HG03066 (cell line): ENCODE measurements at regions not wholly inside any gene's neighbourhood (a gene's known extent, or its start where the extent isn't known, plus 50 kb on each side); places are given as distances from the start of the nearest gene placed in this dataset.
"Not testable (repeated sequence)": the region's sequence is repeated elsewhere in the genome, so short reads cannot be mapped to it uniquely, and the experiment has no call there.

Experiments used
- ATAC-seq: cut with Tn5 transposase; IDR thresholded peaks from one replicate; pipeline ENCODE4 v1.9.1; 2021; ENCODE audit warnings: low read depth; ENCODE audit not compliant: unreplicated experiment

DNA sequence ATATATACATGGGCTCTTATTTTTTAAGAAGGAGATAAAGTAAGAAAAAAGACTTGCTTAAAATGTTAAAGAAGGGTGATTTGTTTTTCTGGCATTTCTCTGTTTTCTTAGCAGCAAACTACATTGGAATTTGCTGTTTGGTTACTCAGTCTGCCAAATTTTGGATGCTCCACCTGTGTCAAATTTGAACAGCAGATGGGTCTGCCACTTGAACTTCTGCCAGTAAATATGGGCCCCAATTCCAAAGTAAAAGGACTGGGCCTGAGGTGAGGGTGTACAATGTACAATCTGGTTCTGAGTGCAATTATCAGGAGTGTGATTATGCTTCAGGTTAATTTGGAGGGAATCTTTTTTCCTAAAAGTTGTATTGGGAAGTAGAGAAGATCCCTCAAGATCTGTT lies 794.5 kb downstream of the DSC3 start:
- ATAC-seq = no peak

DNA sequence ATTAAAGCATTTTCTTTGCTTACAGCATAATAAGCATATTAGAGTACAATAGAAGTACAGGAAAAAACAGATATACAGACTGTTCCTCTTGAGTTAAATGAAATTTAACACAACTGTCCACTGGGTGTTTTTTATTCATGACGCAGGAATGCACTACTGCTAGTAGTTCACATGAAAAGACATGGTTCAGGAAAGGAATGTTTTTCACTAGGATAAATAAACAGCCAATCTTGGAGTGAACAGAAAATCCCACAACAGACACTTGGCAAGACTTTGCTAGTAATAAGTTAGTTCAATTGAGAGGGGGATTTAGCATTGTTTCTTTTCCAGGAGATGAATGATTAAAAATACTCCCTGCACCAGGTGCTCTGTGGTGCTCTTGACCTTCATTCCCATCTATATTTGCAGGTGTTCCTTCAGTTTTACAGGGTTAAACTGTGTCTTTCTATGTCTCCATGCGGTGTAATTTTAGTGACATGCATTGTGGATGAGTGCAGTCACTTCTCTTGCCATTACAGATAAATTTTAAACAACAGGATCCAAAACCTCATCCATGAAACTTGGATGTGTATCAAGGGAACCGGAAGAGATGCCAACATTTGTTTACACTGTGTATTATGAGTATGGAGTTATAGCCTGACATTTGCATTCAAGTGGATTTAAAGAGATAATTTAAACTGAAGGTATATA lies 796.6 kb downstream of the DSC3 start:
- no peak for ATAC-seq

DNA sequence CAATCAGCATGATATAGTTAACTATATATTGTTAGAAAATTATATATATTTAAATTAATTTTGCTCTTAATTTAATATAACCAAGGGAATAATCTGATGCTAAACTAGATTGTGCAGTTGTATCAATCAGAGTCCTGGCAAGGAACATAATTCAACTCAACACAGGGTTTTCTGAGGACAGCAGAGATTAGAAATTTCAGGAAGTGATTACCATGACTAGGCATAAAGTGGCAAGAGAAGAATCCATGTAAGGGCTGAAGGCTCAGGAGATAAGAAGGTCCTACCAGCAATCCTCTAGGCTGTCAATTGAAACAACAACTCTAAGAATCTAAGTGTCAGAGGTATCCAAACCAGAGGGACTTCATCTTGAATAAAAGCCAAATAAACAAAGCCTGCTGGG lies 807.8 kb downstream of the DSC3 start:
- ATAC-seq = no peak

DNA sequence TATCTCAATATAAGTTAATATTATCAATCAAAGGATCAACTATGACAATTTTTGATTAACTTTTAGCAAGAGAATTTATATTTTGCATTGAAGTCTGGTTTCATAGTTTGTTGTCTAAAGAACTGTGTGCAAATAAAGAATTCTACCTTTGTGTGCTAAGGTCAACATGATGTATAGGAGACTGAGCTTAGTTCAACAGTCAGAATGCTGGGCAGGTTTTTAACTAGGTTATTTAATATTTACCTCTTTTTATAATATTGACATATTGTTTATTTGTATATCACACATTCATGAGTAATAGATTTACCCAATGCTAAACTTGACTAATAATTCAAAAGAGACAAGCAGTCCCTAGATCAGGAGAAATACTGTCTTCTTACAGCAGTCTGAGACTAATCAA lies 831.4 kb downstream of the DSC3 start:
- ATAC-seq = no peak

DNA sequence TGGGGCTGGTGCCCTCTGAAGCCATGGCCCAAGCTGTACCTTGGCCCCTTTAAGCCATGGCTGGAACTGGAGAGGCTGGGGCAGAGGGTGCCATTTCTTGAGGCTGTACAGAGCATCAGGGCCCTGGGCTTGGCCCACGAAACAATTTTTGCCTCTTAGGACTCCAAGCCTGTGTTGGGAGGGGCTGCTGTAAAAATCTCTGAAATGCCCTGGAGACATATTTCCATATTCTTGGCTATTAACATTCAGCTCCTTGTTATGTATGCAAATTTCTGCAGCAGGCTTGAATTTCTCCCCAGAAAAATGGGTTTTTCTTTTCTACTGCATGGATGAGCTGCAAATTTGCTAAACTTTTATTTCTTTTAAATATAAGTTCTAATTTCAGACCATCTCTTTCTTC lies 834.0 kb downstream of the DSC3 start:
- no peak for ATAC-seq

DNA sequence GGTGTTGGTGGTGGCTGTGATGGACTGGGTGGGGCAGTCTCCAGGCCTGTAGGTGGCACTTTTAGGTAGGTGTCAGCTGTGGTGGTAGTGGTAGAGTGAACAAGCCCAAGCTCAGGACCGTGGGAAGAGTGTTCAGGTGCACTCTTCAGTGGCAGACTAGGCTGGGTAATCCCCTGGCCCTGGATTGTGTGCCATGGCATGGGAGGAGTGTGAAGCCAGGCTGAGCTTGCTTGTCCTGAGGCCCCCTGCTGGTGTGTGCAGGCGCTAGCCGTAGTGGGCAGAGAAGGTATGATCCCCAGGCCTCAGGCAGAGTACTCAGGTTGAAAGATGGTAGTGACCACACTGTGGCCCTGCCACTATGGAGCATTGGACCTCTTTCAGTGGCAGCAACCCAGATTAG lies 850.3 kb downstream of the DSC3 start:
- ATAC-seq = no peak

DNA sequence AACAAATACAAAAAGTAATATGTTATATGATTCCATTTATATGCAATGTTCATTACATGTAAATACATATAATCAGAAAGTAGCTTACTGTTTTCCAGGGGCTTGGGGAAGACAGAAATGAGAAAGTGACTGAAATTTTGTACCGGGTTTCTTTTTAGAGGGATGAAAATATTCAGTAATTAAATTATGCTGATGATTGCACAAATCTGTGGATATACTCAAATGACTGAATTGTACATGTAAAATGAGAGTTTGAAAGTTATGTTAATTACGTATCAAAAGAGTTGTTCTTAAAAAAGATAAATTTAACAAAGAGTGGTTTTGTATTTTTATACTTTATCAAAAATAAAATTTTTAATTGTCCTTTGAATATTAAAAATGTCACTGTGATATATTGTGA lies 856.3 kb downstream of the DSC3 start:
- no peak for ATAC-seq

DNA sequence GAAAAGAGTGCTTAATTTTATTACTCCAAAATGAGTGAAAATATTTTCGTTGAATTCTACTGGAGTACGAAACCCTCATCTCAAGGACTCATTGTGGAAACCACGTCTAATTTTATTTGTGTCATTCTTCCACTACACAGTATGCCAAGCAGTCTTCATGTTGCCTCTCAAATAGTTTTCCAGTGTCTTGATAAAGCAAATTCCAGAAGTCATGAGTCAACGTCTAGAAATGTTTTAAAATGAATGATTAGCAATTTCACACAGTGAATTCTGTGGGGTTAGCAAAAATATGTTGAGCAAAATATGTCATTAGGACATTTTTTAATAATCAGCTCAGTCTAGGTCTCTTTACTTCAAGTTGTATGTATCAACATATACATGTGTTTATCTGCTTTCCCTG lies 865.5 kb downstream of the DSC3 start:
- no peak for ATAC-seq

DNA sequence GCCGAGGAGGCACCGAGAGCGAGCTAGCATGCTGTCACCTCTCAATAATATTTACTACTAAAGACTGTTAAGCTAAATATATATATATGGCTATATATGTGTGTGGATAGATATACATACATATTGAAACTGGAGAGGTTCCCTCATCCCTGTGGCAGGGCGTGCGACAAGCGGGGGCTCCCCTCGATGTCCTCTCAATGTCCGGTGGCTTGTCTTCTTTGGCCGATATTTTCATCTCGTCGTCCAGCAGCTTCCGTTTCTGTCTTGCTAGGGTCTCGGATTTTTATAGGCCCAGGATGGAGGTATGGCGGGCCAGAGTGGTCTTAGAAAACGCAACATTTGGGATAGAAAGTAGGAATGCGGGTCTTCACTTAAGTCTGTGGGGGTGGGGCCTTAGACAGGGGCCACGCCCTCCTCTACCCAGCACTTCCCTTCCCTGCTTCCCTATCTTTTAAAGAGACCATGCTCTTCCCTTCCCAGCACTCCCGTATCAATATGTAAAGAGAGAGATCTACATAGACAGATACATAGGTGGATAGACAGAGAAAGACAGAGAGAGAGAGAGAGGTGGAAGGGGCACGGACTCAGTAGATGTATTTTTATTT lies 866.8 kb downstream of the DSC3 start:
- no peak for ATAC-seq

DNA sequence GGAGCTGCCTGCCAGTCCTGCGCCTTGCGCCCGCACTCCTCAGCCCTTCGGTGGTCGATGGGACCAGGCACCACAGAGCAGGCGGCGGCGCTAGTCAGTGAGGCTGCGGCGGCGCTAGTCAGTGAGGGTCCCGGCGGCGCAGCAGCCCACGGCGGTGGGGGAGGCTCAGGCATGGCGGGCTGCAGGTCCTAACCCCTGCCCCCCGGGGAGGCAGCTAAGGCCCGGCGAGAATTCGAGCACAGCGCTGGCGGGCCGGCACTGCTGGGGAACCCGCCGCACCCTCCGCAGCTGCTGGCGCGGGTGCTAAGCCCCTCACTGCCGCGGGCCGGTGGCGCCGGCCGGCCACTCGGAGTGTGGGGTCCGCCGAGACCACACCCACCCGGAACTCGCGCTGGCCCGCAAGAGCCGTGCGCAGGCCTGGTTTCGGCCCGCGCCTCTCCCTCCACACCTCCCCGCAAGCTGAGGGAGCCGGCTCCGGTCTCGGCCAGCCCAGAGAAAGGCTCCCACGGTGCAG lies 867.4 kb downstream of the DSC3 start:
- ATAC-seq = no peak

DNA sequence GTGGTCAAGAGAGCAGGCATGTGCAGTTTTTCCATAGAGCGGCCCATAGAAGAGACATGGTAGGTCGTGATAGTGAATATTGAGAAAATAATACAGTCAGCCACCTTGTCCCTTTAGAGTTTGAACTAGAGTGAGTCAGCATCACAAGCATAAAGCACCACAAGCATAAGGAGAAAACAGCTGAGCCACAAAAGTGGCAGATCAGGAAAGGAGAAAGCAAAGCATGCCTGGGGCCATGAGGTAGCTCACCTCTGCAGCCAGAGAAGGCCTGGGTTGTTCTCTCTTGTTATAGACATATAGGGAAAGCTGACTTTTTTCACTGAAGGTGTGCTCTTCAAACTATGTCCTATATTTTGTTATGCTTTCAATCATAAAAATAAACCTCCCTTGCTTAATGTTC lies 879.0 kb downstream of the DSC3 start:
- no peak for ATAC-seq

DNA sequence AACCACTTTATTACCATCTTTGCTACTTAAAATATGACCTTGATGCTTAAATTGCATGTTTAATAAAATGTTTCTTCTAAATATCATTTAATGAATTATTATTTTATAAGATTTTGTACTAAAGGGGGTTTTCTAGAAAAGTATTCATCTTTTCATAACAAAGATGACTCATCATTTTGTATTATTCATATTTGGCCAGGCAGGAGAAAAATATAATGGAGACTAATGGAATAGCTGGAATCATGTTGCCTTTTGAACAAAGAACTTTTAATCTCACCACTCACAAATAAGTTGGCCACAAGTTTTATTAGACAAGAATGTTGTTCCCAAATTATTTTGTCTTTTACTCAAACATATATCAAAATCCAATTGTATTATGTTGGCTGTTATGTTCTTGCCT lies 882.4 kb downstream of the DSC3 start:
- no peak for ATAC-seq

DNA sequence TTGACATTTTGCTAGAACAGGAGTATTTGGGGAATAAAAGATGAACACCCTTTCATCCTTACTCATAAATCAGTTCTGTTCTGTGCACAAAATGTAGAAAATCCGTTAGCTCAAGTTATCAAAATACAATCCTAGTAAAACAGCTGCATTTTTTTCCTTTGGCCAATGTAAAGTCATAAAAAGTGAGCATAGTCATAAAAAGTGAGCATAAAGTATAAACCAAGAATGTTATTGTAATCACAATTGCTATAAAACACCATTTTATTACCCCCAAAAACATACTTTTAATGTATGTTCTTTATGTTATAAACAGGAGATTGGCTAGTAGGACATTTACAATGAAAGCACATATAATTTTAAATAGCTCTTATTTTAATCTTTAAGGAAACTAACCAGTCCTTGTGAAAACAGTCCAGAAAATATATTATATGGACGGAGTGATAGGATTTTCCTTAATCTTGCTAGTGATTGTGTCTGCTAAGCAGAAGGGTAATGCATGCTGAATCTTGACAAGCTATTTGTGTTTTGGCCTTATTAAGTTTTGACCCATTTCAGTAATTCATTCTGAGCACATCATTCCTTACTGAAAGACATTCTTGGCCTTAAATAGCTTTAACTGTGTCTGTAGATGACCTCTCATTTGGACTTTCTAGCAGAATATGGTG lies 891.8 kb downstream of the DSC3 start:
- no peak for ATAC-seq

DNA sequence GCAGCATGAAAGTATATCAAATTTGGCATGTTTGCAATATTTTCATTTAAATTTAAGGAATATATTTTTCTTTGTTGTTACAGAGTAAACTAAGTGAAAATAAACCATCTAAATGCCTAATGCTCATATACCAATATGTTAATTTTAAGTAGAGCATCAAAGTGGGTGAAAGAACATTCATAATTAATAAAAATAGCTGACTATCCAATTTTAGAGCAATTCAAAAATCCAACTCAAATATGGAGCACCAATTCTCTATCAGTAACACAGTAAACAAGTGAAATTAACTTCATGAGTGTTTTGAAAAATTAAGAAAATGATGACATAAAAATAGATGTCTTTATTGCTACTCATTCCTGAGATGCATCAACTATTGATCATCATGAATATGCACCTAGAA lies 893.0 kb downstream of the DSC3 start:
- no peak for ATAC-seq

DNA sequence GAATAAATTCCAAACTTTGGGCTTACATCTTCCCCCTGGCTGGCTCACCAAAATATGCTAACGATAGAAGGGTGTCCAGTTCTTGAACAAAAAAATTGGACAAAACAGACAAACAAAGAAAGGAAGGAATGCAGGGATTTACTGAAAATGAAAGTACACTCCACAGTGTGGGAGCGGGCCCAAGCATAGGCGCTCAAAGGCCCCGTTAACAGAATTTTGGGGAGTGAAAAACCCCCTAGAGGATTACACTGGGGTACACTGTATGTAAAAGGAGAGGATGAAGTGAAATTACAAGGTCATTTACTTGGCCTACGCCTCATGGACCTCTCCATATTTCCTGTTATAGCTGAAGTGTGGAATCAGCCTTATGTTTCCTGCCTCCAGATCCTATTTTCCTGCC lies 899.7 kb downstream of the DSC3 start:
- ATAC-seq = no peak

DNA sequence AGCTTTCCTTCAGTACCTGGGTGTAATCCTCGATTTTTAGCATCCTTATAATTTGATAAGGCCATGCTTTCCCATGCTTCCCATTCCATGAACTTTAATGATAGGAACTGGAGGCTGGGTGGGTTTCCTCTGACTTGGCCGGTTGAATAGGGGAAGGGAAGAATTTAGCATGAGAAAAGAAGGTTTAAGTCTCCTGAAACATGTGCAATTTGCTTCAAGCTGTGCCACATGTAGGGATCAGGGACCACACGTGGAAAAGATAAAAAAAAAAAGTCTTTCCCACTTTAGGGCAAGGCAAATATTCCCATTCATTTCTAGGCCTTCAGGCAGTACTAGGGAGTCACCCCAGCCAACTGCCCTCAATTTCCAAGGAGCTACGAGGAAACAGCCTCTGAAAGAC lies 900.3 kb downstream of the DSC3 start:
- ATAC-seq = no peak

DNA sequence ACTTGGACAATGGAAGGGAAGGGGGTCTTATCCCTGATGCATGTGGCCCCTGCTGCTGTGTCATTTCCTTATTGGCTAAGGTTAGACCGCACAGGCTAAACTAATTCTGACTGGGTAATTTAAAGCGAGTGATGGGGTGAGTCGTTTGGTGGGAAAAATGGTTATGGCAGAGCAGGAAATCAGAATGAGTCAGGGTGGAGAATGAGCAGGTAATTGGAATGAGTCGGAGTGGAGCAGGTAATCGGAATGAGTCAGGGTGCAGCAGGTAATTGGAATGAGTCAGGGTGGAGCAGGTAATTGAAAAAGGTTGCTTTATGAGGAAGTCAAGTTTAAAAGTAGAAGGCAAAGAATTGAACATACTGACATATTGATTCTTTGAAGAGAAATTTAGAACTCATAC lies 901.0 kb downstream of the DSC3 start:
- ATAC-seq = not testable (repeated sequence)

DNA sequence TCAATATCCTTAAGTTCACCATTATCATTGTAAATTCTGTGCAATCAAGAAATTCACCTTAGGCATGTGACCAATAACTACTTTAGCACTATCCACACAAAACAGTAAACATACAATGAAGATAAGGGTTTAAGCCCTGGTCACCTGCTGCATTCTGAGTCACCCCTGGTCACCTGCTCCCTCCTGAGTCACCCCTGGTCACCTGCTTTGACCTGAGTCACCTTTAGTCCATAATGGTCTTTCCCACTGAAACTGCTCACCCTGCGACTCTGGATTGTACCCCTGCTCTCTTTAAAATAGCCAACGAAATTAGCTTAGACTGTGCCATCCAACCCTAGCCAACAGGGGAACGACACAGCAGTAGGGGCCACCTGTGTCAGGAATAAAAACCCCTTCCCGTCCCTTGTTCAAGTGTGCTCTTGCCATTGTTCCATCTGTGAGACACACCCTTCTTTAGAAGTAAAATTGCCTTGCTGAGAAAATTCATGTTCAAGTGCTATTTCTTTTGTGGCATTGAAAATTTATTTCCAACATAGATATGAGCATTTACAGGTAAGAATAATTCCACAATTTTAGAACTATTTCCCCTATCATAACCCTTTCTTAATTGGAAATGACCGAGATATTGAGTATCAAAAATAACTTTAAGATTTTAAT lies 902.8 kb downstream of the DSC3 start:
- ATAC-seq = no peak

DNA sequence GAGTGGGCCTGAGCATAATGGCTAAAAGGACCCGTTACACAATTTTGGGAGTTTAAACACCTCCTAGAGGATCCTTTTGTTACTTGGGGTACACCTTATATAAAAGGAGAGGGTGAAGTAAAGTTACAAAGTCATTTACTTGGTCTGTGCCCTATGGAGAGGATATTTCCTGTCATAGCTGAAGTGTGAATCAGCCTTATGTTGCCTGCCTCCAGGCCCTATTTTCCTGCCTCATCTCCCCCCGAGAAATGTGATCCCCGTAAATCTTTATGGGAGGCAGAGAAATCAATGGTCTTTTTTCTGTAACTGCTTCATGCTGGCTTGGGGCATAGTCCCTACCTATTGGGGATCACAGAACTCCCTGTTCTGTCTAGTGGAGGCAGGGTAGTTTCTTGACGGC lies 906.6 kb downstream of the DSC3 start:
- ATAC-seq = no peak

DNA sequence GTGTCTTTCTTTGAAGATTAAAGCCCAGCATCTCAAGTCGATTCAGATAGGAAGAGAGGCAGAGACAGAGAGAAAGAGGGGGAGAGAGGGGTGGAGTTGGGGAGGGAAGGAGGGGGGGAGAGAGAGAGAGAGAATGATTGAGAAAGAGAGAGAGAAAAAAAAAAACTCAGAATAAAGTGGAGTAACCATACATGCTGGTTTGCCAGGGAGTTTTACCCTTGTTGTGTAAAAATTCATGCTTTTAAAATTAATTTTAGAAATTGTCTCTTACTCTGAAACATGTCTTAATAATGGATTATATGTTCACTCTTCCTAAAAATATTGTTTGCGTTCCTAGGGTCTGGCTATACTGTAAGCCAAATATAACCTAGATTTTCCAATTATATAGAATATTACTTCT lies 908.5 kb downstream of the DSC3 start:
- no peak for ATAC-seq

DNA sequence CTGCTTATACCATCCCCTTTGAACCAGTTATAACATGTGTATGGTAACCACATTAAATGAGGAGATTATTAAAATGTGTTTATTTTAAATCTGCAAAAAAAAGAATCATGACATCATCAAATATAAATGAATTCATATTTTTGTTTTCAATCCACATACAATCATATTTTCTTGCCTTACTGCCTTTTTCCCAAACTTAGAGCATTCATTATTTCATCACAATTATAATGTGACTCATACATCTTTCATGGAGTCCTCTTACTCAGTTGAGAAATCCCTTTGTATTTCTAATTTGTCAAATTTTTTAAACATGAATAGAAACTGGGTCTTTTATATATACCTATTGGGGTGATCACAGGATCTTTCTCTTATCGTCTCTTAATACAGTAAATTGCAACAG lies 909.6 kb downstream of the DSC3 start:
- ATAC-seq = no peak

DNA sequence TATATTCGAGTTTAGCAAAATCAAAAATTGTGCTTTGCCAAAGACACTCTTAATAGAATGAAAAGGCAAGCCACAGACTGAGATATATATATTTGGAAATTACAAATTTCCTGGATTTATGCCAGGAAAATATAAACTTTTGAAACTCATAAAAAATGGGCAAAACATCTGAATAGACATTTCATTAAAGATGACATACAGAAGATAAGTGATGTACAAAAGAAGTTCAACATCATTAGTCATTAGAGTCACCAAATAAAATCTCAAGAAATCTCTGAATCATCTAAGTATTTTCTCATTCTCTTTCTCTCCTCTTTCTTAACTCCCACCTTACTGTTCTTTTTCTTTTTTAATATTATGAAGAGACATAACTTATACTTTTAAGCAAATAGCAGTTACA lies 921.1 kb downstream of the DSC3 start:
- no peak for ATAC-seq
